NOMO-1 (cell line): ENCODE measurements at regions not wholly inside any gene's neighbourhood (a gene's known extent, or its start where the extent isn't known, plus 50 kb on each side); places are given as distances from the start of the nearest gene placed in this dataset.

Experiments
- DNase-seq, 2 experiments: peaks; one replicate each; lab custom pipeline; 2025; ENCODE audit not compliant: unreplicated experiment in 2 of 2; lab: John Stamatoyannopoulos, UW

DNA sequence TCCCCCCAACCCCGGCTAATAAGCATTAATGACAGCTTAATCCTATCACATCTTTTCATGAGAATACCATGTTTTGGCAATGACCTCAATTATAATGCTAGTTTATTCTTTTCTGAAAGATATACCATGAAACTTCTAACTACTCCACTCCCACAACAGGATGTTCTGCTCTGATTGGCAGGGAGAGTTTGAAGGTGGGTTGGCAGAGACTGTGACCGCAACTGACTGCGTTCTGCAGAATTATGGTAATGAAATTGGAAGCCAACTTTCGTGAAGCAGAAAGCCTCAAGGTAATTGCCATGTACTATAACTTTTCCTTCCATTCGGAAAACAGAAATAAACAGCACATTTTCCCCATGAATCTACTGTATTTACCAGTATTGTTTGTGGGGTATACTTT is 288.2 kb upstream of the SEMA3D start:
- DNase-seq = no peak

DNA sequence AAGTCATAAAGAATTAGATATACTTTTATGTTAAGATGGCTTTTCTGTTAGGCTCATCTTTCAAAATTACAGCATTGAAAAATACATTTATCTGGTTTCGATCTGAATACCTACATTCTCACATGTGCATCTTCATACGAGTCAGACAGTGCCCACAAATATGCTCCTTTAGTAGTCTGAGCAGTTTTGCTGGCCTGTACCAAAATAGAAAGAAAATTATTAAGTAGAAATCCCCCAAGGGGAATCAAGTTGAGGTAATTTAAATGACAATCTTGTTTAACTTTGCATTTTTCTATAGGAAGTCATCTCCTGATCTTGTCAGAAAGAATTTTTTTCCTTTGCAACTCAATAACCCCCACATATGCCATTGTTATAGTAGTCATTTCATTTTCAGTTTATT is 287.4 kb upstream of the SEMA3D start:
- DNase-seq = no peak

DNA sequence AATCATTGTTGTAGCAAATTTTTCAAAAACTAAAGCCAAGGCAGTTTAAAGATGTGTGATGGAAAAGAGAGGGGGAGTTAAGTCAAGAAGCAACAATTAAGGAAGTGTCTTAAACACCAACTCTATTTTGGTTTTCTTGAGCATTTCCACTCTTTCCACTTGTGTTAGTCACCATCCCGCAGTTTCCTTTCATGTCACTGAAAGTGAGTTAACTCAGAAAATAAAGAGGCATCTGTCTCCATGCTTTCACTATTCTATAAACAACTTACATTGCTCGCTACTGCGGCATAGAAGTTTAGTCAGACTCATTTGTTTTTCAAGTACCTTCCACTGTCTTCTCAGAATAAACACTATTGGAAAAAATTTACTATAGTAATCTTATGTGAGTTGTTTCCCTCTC is 284.9 kb upstream of the SEMA3D start:
- peak; percentile 90 to 100 for DNase-seq

DNA sequence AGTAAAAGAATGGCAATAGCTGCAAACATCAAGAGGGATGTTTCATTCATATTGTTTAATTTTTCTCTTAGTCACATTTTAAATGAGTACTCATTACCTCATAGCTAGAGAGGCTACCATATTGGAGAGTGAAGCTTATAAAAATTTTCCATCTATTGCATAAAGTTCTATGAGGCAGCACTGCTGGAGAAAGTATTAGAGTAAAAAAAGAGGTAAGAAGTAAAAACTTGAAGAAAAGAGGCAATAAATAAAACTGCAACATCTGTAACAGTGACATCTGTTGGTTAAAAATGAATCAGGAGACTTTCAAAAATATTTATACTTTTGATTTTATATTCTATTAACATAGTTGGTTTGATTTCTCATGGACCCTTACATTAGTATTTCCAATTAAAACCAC is 284.5 kb upstream of the SEMA3D start:
- peak in 1 of 2 experiments; percentile 66 for DNase-seq

- DNase-seq = no peak
Measured at GRCh38 chr7:85469446-85470010, 282.7 kb upstream of the SEMA3D start.

GRCh38 chr7:85464042-85464651 is 277.3 kb upstream of the SEMA3D start:
- DNase-seq = no peak

GRCh38 chr7:85462671-85463070 is 275.8 kb upstream of the SEMA3D start:
- no peak for DNase-seq

GRCh38 chr7:85457911-85458310 is 271.1 kb upstream of the SEMA3D start:
- DNase-seq = no peak

GRCh38 chr7:85456254-85456653 is 269.4 kb upstream of the SEMA3D start:
- DNase-seq = no peak

DNA sequence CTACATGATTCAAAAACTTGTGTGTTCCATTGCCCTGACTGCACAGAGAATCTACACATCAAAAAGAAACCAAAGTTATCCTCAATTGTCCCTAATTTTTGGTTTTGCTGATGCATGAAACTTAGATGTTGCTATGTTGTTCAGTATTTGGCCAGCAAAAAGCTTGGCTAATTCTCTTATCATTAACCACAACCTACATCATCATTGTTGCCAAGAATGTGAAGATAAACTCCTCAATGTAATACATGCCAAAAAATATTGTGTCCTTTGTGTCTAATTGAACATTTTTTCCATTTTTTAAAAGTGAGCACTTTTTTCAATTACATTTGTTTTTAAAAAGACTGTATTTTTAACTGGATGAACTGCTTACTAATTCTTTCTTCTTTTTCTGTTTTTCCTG is 268.0 kb upstream of the SEMA3D start:
- no peak for DNase-seq

- DNase-seq = no peak
Measured at GRCh38 chr7:85452674-85453073, 265.8 kb upstream of the SEMA3D start.

DNA sequence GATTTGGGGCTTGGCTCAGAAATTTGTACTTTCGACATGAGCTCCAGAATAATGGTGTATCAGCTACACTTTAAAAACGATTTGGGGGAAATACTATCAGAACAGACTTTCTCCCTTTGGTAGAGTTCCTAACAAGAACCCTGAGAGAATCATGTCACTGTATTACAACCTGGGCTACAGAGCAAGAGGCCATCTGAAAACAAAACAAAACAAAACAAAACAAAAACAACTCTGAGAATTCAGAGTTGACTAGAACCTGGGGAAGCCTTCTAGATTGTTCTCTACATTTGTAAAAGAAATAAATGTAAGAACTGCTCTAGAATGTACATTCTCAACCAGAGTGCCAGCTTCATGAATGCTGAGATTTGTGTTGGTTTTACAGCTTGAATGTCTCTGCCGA is 262.6 kb upstream of the SEMA3D start:
- no peak for DNase-seq

GRCh38 chr7:85447004-85447403 is 260.1 kb upstream of the SEMA3D start:
- no peak for DNase-seq

GRCh38 chr7:85426487-85426960 is 239.7 kb upstream of the SEMA3D start:
- DNase-seq = no peak

- no peak for DNase-seq
Measured at GRCh38 chr7:85424298-85424697, 237.4 kb upstream of the SEMA3D start.

- no peak for DNase-seq
Measured at GRCh38 chr7:85423209-85423895, 236.5 kb upstream of the SEMA3D start.

DNA sequence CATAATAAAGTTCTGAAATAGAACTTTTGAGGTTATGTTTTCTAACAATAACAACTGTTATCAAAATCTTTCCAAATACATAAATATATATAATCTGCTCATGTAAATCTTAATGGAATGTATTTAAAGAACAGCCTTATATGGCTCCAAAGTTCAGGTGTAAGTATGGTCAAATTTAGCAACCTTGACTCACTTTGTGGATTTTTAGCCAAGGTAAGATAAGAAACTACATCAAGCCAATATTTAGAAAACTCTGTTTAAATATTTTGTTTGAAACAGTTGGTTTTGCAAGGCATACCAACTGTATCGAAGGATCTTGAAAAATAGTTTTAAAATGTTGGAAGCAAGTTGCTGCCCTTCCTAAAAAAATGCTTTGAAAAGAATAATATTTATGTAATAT is 228.9 kb upstream of the SEMA3D start:
- no peak for DNase-seq

DNA sequence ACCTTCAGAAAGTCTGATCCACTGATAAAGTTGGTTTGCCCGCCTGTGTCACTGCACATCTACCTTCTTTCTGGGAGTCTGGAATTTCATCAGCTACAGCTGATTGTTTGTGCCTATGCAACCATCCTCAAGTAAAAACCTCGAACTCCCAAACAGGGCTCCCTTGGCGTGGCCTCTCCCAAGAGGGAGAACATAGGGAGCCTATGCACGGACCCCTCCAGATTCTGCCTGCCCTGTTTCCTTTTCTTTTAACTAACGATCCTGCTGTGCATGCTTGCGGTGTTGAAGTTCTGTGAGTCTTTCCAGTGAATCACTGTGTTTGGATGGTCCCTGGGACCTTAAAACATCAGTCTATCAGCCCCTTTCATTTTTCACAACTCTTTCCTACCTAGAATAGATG is 226.9 kb upstream of the SEMA3D start:
- DNase-seq = no peak

GRCh38 chr7:85412912-85413311 is 226.1 kb upstream of the SEMA3D start:
- DNase-seq = no peak

- DNase-seq = no peak
Measured at GRCh38 chr7:85407391-85407790, 220.5 kb upstream of the SEMA3D start.

DNA sequence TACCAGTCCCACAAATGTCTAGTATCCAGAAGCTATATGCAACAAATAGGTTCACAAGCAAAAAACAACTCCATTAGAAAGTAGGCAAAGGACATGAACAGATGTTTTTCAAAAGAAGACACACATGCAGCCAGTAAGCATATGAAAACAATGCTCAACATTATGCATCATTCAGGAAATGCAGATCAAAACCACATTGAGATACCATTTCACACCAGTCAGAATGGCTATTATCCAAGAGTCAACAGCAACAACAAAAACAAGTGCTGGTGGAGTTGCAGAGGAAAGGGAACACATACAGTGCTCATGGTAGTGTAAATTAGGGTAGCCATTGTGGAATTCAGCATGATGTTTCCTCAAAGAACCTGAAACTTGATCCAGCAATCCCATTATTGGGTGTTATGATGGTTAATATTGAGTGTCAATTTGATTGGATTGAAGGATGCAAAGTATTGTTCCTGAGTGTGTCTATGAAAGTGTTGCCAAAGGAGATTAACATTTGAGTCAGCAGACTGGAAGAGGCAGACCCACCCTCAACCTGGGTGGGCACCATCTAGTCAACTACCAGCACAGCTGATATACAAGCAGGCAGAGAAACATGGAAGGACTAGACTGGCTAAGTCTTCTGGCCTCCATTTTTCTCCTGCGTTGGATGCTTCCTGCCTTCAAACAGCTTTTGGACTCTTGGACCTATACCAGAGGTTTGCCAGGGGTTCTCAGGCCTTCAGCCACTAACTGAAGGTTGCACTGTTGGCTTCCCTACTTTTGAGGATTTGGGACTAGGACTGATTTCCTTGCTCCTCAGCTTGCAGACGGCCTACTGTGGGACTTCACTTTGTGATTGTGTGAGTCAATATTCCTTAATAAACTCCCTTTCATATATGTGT is 218.4 kb upstream of the SEMA3D start:
- no peak for DNase-seq
